ENCODE measurements at regions not wholly inside any gene's neighbourhood (a gene's known extent, or its start where the extent isn't known, plus 50 kb on each side); places are given as distances from the start of the nearest gene placed in this dataset.
"Not testable (repeated sequence)": the region's sequence is repeated elsewhere in the genome, so short reads cannot be mapped to it uniquely, and the experiment has no call there.

DNA sequence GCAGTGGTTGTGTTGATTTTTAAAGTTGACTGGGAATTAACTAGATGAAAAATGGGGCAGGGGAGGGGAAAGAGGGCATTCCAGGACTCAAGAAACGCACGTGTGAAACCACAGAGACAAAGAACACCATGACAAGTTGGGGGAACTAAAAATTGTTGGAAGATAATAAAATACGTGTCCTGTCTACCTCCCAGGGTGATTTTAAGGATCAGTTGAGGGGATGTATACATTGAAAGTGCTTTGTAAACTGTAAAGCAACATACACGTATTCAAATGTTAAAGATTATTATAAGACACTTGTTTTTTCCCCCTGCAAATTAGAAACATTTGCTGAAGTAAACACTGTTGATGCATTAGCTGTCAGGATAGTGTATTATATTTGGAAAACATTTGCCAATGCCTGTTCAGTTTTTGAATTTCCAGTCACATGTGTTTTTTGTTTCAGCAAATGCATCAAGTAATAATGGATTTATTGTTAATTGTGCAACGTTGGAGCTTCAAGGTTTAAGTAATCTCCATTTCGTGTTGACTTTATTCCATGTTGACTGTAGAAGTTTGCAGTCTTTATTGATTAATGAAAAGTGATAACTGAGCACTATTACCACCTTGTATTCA, 412.7 kb downstream of the ACTL7B start:
- DNase-seq = no peak

DNA sequence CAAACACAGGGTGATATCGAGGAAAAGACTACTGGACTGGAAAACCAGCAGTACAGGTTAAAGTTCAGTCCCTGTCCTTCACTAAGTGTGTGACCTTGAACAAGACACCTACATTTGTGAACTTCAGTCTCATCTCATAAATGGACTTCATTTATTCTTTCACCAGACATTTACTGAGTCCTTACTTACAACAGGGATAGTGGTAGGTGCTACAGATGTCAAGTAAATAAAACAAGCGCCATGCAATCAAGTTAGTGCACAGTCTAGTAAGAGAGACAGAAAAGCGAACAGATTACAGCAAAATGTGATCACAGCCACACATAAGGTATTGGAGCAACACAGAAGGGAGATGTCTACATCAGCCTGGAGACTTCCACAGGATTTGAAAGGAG, 413.2 kb downstream of the ACTL7B start:
- DNase-seq = no peak

DNA sequence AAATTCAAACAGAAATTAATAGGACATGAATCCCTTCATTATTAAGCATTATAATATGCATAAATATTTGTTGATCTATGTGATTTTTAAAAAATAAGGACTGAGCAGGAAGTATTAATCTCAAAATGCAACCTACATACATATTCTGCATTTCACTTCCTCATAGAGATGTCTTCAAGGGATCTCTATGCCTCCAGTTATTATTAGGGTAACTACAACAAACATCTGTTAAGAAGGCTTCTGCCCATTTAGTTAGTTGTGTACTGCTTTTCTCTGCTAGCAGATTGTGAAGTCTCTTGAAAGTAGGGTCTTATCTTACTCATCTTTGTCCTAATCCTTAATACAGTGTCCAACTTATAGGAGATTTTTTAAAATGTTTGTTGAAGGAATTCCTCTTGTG, 414.1 kb downstream of the ACTL7B start:
- DNase-seq = peak in 2 of 4 experiments; percentile 58 to 65

DNA sequence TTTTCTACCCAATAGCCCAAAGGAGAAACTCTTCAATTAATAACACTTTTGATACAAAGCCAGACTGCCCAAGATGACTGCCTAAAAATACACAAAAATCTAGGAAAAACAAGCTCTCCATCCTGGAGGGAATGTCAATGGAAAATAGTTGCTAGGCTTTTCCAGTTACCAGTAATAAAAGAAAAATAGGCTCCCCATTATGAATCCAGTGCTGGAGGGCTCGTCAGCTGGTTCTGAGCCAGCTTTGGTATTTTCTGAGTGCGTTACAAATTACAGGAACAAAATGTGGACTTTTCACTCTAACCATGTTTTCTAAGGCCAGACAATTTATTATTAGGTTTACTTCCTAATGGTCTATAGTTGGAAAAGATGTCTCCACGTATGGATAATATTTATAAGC, 414.5 kb downstream of the ACTL7B start:
- DNase-seq = no peak

DNA sequence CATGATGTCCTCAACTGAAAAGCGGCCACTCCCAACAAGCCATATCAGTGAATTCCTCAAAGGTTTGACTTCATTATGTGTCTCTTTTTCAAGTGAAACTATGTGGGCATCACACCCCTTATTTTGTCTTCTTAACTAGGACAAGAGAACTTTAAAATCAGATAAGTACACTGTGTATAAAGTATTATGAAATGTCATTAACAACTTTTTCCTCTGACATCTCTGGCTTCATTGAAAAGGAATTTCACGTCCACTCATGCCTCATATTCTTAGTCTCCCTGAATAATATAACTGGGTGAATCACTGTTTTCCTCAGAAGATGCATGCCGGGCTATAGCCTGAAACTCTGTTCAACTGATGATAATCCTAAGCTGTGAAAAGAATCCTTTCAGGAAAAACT, 415.8 kb downstream of the ACTL7B start:
- DNase-seq = no peak

DNA sequence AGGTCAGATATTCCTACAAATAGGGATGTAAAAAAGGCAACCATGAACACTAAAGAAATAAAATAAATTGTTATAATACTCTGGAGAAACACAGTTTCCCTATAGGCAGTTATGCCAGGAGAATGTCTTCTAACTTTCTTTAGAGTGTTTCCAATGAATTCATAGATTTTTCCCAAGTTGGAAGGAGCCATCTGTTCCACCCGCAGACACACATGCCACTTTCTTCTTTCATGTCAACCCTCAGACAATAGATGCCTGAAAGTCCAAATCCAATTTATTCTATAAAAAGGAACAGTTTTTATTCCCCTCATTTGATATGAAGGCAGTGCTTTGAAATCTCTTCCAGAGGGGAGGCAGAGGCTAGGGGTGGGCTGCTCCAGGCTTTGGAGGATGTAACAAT, 418.1 kb downstream of the ACTL7B start:
- no peak for DNase-seq

DNA sequence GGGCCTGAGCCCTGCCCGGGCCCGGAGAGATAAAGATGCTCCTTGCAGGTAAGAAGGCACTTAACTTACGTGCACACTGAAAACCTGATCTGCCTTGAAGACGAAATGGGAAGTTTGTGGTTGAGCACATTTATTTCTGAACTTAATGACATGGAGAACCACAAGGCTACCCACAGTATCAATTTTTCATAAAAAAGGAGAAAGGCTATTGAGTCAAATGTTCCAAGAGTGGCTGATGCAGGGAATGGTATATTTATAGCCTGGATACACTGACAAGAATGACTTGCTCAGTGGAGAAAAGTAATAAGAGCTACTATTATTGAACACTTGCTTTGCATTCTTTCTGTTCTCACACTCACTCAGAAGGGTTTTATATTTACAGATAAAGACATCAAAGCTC, 419.3 kb downstream of the ACTL7B start:
- peak in 2 of 4 experiments; percentile 14 to 25 for DNase-seq

DNA sequence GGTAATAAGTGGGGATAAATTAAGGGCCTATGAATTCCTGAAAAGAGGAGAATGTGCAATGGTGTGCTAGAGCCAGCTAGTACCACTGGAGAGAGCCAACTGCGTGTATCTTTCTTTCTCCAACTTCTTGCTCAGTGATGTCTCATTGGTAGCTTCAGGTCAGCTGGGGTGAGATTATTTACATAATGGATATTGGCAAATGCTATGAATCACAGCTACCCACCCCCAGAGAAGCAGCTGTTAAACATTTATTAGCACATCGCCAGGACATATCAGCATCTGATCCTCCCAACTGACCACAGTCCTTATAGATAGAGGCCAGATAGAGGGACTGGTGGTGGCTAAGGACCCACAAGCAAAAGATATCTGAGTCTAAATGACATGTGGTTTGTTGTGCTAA, 421.3 kb downstream of the ACTL7B start:
- peak in 1 of 4 experiments; percentile 5 for DNase-seq

DNA sequence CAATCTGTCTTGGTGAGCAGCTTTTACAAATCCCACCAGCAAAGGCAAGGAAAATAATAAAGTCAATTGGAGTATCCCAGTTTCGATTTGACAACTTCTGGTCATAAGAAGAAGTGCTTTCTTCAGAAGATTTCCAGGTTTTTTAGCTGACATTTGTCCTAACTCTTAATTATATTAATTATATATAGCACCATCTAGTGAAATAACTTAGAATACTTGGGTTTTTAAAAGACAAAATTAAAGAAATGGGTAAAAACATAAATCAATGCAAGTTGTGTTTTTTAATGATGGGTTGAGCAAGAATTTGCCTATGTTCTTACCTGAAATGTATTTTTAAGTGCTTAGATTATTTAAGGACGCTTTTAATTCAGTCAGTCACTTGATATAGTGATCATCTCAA, 421.8 kb downstream of the ACTL7B start:
- DNase-seq = no peak

DNA sequence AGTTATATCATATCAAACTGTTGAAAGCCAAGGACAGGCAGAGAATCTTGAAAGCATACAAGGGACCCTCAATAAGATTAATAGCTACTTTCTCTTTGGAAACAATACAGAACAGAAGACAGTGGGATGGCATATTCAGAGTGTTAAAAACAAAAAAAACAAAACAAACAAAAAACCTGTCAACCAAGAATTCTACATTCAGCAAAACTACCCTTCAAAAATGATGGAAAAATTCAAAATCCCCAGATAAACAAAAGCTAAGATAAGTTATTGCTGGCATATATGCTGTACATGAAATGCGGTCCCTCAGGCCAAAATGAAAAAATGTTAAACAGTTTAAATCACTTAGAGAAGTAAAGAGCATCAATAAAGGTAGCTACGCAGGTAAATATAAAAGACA, 425.1 kb downstream of the ACTL7B start:
- DNase-seq = no peak

DNA sequence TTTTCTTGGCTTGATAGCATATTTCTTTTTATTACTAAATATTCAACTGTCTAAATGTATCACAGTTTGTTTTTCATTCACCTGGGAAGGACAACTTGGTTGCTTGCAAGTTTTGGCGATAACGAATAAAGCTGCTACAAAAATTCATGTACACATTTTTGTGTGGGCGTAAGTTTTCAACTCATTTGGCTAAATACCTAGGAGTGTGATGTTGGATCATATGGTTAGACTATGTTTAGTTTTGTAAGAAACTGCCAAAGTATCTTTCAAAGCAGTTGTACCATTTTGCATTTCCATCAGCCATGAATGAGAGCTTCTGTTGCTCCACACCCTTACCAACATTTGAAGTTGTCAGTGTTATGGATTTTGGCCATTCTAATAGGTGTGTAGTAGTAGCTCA, 428.0 kb downstream of the ACTL7B start:
- DNase-seq = no peak

DNA sequence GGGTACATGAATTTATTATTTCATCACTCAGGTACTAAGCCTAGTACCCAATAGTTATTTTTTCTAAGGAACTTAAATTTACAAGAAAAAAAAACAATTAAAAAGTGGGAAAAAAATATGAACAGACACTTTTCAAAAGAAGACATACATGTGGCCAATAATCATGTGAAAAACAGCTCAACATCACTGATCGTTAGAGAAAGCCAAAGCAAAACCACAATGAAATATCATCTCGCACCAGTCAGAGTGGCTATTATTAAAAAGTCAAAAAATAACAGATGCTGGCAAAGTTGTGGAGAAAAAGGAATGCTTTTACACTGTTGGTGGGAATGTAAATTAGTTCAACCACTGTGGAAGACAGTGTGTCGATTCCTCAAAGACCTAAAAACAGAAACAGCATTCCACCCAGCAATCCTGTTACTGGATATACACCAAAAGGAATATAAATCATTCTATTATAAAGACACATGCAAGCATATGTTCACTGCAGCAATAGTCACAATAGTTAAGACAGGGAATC, 429.3 kb downstream of the ACTL7B start:
- DNase-seq = not testable (repeated sequence)

DNA sequence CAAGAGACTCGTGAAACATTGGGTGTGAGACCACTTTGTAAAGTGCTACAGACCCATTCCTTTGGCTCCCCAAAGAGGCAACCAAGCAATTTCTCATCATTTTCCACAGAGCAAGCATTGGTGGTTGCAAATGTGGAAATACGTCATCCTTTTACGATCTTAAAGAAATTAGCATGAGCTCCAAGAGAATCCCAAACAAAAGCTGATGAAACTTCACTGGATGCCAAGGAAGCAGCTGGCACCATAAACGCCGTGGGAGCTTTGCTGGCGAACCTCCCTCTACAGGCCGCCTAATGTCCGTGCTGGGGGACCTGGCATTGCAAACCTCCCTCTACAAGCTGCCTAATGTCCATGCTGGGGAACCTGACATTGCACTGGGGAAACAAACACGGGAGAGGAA, 432.4 kb downstream of the ACTL7B start:
- DNase-seq = no peak

DNA sequence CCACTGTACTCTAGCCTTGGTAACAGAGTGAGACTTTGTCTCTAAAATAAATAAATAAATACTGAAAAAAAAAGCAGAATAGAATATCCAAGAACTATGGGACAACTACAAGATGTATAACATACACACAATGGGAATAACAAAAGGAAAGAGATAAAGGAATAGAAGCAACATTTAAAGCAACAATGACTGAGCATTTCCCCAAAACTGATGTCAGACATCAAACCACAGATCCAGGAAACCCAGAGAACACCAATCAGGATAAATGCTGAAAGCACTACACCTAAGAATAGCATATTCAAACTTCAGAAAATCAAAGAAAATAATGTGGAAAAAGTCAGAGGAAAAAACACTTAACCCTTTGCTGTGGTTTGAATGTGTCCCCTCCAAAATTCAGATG, 436.4 kb downstream of the ACTL7B start:
- no peak for DNase-seq

DNA sequence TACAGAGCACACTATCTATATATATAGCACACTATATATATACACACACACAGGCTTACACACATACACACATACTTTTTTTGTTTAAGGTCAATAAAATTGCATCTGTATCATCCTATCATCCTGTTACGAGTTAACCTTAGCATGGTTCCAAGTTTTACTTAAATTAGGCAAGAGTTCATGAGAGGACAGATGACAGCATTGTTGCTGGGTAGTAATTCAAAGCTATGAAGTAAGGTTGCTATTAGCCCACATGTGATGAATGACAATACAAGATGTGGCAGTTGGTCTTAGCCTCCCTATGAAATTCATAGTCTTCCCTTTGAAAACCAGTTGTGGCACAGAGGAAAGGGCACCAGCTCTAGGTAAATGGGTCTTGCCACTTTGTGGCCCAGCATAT, 438.1 kb downstream of the ACTL7B start:
- peak in 1 of 4 experiments; percentile 5 for DNase-seq

DNA sequence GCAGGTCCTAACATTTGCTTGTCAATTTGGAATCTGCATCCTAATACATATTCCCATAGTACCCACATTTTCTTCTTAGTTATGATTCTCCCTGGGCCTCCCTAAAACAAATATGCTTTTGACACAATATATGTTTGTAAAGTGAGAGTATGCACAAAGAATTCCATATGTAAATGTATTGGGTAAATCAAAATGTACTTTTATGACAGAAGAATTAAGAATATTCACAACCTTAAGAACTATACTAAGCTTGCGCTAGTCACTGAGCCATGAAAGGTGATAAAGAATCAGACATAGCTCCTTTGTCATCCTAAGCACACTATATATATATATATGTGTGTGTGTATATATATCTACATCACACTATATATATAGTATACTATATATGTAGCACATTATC, 438.5 kb downstream of the ACTL7B start:
- DNase-seq = no peak

DNA sequence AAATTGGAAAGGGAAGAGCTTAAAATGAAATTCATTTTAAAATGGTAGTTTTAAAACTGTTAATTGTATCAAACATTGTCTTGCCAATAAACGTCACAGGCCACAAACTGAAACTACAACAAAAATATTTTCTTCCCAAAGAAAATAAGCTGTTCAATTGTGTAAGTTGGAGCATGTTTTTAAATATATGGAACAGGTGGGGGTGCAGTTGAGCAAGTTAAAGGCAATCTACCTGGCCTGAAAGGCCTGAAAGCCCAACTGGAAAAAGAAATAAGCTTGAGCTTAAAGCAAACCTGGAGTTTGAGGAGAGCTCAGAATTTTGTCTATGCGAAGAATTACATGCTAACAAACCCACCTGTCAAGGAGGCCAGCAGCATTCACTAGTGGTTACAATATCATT, 439.5 kb downstream of the ACTL7B start:
- no peak for DNase-seq

DNA sequence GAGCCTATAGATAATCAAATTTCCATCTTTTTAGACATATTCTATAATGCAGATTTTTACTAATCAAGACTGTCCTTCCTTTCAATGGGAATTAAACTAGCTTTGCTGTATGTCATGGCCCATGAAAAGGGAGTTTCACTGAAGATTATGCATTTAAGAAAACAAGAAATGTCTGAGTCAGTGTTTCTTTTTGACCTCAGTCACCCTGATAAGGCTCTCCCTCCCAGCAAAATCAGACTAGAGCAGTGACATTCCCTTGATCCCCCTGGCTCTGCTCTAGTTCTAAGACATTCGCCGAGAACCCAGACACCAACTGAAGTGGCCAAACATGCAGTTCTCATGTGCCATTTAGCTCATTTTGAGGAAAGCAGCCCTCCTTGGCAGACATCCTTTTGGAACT, 442.0 kb downstream of the ACTL7B start:
- no peak for DNase-seq

DNA sequence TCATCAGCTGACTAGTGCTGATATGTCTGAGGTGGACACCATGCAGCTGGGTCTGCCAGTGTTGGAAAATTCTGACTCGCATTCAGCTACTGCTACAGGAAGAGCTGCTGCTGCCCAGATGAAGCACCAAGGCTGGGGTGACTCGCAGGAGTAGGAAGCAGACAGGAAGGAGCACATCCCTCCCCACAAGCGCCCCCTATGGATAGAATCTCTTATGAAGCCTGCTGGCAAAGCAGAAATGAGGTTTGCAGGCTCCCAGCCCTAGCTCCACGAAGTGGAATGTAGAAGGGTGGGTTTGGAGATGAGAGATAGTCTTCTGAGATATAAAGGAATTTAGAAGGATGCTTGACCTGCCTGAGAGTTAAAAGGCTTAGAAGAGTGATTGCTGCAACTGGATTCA, 443.0 kb downstream of the ACTL7B start:
- DNase-seq = peak in 3 of 4 experiments; percentile 30 to 39 (median 34)

DNA sequence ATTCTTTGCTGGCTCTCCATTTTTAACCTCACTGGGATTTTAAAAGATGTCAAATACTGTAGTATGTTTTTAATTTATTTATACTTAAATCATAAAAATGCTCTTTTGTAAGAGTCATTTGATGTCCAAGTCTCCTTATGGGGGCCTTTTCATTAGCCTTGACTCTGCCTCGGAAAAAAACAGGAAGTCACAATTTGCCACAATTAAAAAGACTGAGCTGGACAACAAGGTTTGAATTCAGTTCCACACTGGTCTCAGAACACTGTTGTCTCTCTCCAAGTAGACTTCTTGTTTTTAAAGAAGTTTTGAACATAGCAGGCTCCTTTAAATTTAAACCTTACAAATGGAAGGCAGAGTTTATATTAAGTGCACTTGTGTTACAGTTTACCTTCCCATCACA, 444.2 kb downstream of the ACTL7B start:
- peak in 3 of 4 experiments; percentile 8 to 34 (median 18) for DNase-seq

DNA sequence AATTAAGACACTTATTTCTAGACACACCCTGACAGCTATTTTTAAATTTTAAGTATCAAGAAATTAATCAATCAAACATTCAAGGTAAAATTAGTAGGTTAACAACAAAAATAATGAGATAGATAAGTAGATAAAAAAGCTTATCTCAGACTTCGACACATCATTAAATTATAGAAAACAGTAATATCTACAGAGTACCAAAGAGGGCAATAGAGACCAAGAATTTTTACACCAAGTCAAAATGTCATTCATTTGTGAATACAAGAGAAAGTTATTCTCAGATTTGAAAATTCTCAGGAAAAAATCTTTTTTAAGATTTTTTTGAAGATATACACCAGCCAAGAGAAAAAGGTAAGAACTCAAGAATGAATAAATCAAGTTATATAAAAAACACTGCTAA, 445.6 kb downstream of the ACTL7B start:
- no peak for DNase-seq

DNA sequence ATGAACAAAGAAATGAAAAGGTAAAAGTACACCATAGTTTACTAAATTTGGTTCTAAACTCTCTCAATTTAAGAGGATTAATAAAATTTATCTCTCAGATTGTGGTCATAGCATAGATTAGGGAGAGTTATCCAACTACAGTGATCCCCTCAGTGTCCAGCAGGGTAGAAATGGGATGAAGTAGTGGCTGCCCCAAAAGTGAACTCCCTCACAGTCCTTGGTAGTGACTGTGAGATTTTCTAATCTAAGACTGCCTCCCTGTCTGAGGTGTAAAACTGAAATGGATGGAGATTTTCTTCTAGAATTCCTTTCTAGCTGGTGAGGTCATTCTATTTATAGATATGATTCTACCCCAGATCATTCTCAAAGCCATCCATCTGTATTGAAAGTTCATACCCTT, 455.5 kb downstream of the ACTL7B start:
- DNase-seq = no peak

DNA sequence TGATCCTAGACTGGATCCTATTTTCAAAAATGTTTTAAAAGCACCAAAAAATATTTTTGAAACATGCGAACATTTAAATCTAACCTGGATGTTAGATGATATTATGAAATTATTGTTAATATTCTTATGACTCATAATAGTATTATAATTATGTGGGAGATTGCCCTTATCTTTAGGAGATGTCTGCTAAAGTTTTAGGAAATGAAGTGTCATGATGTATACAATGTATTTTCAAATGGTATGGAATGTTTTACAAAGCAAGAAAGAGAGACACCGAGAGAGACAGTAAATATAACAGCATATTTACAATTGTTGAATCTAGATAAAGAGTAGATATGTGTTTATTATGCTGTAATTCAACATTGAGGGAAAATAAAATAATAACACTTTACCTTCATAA, 455.9 kb downstream of the ACTL7B start:
- DNase-seq = no peak

DNA sequence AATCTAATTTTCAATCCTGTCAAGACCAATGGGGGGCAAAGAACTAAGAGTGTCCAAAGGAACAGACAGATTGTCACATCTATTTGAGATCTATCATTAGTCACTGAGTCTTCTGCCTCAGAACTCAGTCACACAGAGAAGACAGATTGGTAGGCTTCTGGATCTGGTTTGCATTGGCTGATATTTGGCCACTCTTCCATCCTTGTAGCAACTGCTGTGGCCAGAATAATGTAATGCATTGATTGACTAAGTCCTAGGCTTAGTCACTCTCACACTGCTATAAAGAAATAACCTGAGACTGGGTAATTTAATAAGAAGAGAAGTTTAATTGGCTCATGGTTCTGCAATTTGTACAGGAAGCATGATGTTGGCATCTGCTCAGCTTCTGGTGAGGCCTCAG, 458.5 kb downstream of the ACTL7B start:
- no peak for DNase-seq

DNA sequence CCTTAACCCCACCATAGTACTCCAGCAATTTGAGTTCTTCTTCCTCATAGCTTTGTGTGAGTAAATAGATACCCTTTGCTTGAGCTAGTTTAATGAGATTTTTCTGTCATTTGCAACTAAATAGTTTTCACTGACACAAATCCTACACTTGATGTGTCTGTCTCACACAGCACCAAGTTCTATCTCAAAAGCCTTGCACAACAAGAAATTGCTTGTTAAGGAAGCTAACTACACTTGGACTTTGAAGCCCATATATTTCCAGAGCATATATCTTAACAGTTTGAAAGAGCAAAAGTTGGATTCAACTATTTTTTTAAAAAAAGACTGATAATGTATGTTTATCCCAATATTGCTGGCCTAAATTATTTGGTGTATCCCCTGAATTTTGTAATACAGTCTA, 459.2 kb downstream of the ACTL7B start:
- no peak for DNase-seq
